Sigmoid colon (tissue), 6 donors: ENCODE measurements at regions not wholly inside any gene's neighbourhood (a gene's known extent, or its start where the extent isn't known, plus 50 kb on each side); places are given as distances from the start of the nearest gene placed in this dataset.

Source experiments
- DNase-seq: peaks from one replicate; pipeline ENCODE4 v3.0.0-alpha.2; 2019
- H3K27ac ChIP-seq, 4 donors: fragments of 200-600 bp; sonication (generic); one replicate each; pipeline ENCODE4 v1.5.1; 2016 to 2019; ENCODE audit warnings: mild to moderate bottlenecking in 1 of 4
- H3K27me3 ChIP-seq, 3 donors: fragments of 200-600 bp; sonication (generic); one replicate each; pipeline ENCODE4 v1.5.1; 2019; ENCODE audit warnings: mild to moderate bottlenecking in 1 of 3
- H3K36me3 ChIP-seq, 4 donors: fragments of 200-600 bp; sonication (generic); one replicate each; pipeline ENCODE4 v1.5.1; 2016 to 2019
- H3K4me1 ChIP-seq, 4 donors: fragments of 200-600 bp; sonication (generic); one replicate each; pipeline ENCODE4 v1.5.1; 2017 to 2019
- H3K4me3 ChIP-seq, 4 donors: fragments of 200-600 bp; sonication (generic); one replicate each; pipeline ENCODE4 v1.5.1; 2017 to 2019; ENCODE audit warnings: mild to moderate bottlenecking in 2 of 4, moderate library complexity in 1 of 4
- H3K9me3 ChIP-seq, 4 donors: fragments of 200-600 bp in 3 of 4; sonication (generic) in 3 of 4; one replicate each; pipeline versions ENCODE4 v1.5.1 to v1.6.1; 2013 to 2019
- EP300 ChIP-seq, 4 donors: sonication (generic); formaldehyde crosslinking; IDR thresholded peaks; one replicate each; pipeline ENCODE4 v1.6.1; 2017; ENCODE audit warnings: antibody characterized with exemption in 4 of 4
- POLR2A ChIP-seq, 2 donors: fragments of 450-650 bp; IDR thresholded peaks; one replicate each; pipeline ENCODE4 v1.6.1; 2016; ENCODE audit warnings: antibody characterized with exemption in 2 of 2, mild to moderate bottlenecking in 2 of 2, moderate library complexity in 2 of 2
- POLR2AphosphoS5 ChIP-seq, 4 donors: sonication (generic); formaldehyde crosslinking; IDR thresholded peaks; one replicate each; pipeline ENCODE4 v1.6.1; 2017; ENCODE audit warnings: antibody characterized with exemption in 4 of 4
- WGBS, 2 donors: extraction: QIAGEN DNeasy Blood & Tissue Kit; methylation state at CpG; one replicate each; pipeline ENCODE4 v1.1.7; 2013; 5-methylcytosine and 5-hydroxymethylcytosine counted together
- intact Hi-C: fragments of 100-400 bp; cut with DNase I; formaldehyde crosslinking; loops from one replicate; pipeline ENCODE4 v1.15.1; 2023
- TF ChIP-seq, protein P1 (sequence below), 4 experiments: fragments of 450-650 bp in 3 of 4; fragments of 200-600 bp in 1 of 4; IDR thresholded peaks; one replicate each; pipeline ENCODE4 v1.5.1; 2016 to 2019; ENCODE audit warnings: antibody characterized with exemption in 4 of 4, mild to moderate bottlenecking in 3 of 4, moderate library complexity in 2 of 4
- donor health status: healthy with polysubstance abuse.
- donor health status: healthy.

DNA sequence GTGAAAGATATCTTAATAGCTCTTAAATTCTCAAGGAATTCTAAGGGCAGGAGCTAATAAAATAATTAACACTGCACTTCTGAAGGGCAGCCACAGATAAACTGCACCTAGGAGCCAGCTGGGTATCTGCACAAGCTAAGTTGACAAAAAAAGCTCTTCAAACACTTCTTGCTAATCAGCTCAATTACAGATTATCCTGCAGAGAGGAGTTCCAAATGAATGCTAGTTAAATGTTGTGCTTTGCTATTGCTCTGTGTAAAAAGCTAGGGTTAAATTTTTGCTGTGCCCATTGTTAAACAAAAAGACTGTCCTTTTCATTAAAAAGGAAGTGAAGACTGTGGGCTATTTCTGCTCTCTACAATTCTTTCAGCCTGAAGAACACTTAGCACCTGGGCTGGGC is 158.5 kb upstream of the SHISA6 start:
- TF ChIP-seq POLR2AphosphoS5 (IDR thresholded peaks at IDR 0.05) (no peak), POLR2A (IDR thresholded peaks at IDR 0.05) (no peak), EP300 (IDR thresholded peaks at IDR 0.05) (no peak)
- TF ChIP-seq, protein P1, sequence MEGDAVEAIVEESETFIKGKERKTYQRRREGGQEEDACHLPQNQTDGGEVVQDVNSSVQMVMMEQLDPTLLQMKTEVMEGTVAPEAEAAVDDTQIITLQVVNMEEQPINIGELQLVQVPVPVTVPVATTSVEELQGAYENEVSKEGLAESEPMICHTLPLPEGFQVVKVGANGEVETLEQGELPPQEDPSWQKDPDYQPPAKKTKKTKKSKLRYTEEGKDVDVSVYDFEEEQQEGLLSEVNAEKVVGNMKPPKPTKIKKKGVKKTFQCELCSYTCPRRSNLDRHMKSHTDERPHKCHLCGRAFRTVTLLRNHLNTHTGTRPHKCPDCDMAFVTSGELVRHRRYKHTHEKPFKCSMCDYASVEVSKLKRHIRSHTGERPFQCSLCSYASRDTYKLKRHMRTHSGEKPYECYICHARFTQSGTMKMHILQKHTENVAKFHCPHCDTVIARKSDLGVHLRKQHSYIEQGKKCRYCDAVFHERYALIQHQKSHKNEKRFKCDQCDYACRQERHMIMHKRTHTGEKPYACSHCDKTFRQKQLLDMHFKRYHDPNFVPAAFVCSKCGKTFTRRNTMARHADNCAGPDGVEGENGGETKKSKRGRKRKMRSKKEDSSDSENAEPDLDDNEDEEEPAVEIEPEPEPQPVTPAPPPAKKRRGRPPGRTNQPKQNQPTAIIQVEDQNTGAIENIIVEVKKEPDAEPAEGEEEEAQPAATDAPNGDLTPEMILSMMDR (IDR thresholded peaks at IDR 0.05): no peak
- H3K4me1 ChIP-seq: no peaks in the 10 kb centered on the region
- H3K36me3 ChIP-seq: no peaks in the 10 kb centered on the region
- H3K27me3 ChIP-seq: no peaks in the 10 kb centered on the region
- H3K27ac ChIP-seq: no peak overlapping the region
- H3K9me3 ChIP-seq: peaks cover 0 to 3% (median 0%) of the 10 kb centered on the region in 4 donors
- intact Hi-C loops: no loop called here
- H3K4me3 ChIP-seq: no peak overlapping the region
- DNase-seq: no peak

DNA sequence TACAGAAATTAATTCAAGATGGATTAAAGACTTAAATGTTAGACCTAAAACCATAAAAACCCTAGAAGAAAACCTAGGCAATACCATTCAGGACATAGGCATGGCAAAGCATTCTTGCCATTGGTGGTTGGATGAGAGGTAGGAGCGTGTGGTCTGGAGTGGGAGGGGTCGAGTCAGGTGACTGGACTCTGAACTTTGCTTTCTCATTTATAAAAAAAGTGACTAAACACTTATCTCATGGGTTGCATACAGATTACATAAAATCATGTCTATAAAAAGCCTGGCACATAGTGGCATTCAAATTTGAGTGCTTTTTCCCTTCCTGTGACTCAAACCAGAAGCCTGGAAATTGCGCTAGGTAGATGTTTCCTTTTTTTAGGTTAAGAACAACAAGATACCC is 159.7 kb upstream of the SHISA6 start:
- no peak for DNase-seq
- Histone ChIP-seq H3K9me3 (no peaks in the 10 kb centered on the region), H3K4me1 (no peaks in the 10 kb centered on the region), H3K27me3 (no peaks in the 10 kb centered on the region), H3K4me3 (no peak overlapping the region), H3K27ac (no peak overlapping the region), H3K36me3 (no peaks in the 10 kb centered on the region)
- TF ChIP-seq, protein P1 (IDR thresholded peaks at IDR 0.05): no peak
- TF ChIP-seq EP300 (IDR thresholded peaks at IDR 0.05): no peak
- TF ChIP-seq POLR2A (IDR thresholded peaks at IDR 0.05): no peak
- TF ChIP-seq POLR2AphosphoS5 (IDR thresholded peaks at IDR 0.05): no peak
- intact Hi-C loops: no loop called here
- 14 to 61% methylated on average over 3 of the region's 3 CpGs for WGBS, 2 donors

DNA sequence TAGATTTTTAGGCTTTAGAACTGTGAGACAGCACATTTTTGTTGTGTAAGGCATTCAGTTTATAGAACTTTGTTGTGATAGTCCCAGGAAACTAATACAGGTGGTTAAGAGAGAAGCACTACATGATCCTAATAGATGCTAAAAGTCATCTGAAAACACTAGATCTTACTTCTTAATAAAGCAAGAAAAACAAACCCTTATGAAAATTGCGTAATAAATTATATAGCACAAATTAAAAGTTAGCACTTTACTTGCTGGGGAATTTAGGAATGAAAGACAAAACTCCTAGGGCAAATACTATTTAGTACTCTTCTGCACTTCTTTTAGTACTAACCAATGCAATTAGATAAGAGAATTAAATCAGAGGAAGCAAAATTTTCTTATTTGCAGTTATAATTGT is 163.3 kb upstream of the SHISA6 start:
- intact Hi-C loops: no loop called here
- no peak for DNase-seq
- no peaks in the 10 kb centered on the region for H3K4me1 ChIP-seq

DNA sequence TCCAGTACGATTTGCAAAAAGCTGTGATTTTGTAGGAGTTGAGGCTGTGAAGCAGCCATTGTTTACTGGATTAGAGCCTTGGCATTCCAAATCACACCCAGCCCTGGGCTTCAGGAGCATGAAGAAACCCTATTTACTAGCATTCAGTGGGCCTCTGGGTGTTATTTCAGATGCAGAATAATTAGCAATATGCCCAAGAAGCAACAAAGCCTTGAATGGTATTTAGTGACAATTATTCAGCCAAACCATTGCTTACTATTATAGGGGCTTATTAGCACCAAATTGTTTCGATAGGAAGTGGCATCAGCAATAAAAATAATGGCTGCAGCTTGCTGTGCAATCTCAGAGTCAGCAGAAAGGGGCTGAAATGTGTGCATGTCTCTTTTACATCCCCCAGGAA is 166.6 kb upstream of the SHISA6 start:
- Histone ChIP-seq H3K27me3 (no peaks in the 10 kb centered on the region), H3K9me3 (peaks cover 0 to 3% (median 0%) of the 10 kb centered on the region in 4 donors), H3K4me3 (no peak overlapping the region), H3K36me3 (no peaks in the 10 kb centered on the region), H3K27ac (no peak overlapping the region), H3K4me1 (no peaks in the 10 kb centered on the region)
- TF ChIP-seq, protein P1 (IDR thresholded peaks at IDR 0.05): no peak
- TF ChIP-seq POLR2A (IDR thresholded peaks at IDR 0.05) (no peak), EP300 (IDR thresholded peaks at IDR 0.05) (no peak), POLR2AphosphoS5 (IDR thresholded peaks at IDR 0.05) (no peak)
- intact Hi-C loops: no loop called here
- DNase-seq: no peak
- WGBS, 2 donors: 68 to 85% methylated on average over 2 of the region's 2 CpGs

More for the DNA sequence above, 163.3 kb upstream of the SHISA6 start:
- H3K27ac ChIP-seq: no peak overlapping the region
- 93 to 96% methylated on average over 1 of the region's 1 CpG for WGBS, 2 donors
- TF ChIP-seq, protein P1 (IDR thresholded peaks at IDR 0.05): no peak
- no peak for TF ChIP-seq POLR2A (IDR thresholded peaks at IDR 0.05)
- TF ChIP-seq POLR2AphosphoS5 (IDR thresholded peaks at IDR 0.05): no peak
- TF ChIP-seq EP300 (IDR thresholded peaks at IDR 0.05): no peak
- no peaks in the 10 kb centered on the region for H3K27me3 ChIP-seq
- H3K9me3 ChIP-seq: no peaks in the 10 kb centered on the region
- no peak overlapping the region for H3K4me3 ChIP-seq
- H3K36me3 ChIP-seq: no peaks in the 10 kb centered on the region

DNA sequence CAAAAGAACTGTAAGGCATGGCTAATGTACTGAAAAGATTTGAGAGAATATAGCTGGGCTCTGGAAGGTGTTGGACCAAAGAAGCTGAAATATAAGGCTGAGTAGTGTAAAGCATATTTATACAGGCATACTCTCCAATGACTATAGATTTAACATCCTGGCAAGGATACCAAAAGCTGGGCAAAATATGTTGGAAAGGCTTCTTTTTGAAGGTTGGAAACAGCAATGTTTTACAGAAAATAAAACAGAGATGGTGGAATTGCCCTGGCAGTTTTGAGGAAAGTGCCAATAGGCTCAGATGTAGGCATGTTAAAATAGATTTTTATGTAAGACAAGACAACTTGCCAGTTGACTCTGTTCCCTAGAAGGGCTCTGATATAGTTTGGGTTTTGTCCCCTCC is 184.1 kb upstream of the SHISA6 start:
- H3K27ac ChIP-seq: no peak overlapping the region
- H3K9me3 ChIP-seq: peaks cover 0 to 4% (median 0%) of the 10 kb centered on the region in 4 donors
- DNase-seq: no peak
- no peaks in the 10 kb centered on the region for H3K36me3 ChIP-seq
- no peak overlapping the region for H3K4me3 ChIP-seq
- H3K4me1 ChIP-seq: no peaks in the 10 kb centered on the region
- intact Hi-C loops: no loop called here
- no peaks in the 10 kb centered on the region for H3K27me3 ChIP-seq
- TF ChIP-seq POLR2A (IDR thresholded peaks at IDR 0.05) (no peak), EP300 (IDR thresholded peaks at IDR 0.05) (no peak), POLR2AphosphoS5 (IDR thresholded peaks at IDR 0.05) (no peak)
- TF ChIP-seq, protein P1 (IDR thresholded peaks at IDR 0.05): no peak
